Body of pancreas (tissue), 4 donors: ENCODE measurements at regions not wholly inside any gene's neighbourhood (a gene's known extent, or its start where the extent isn't known, plus 50 kb on each side); places are given as distances from the start of the nearest gene placed in this dataset.
"Not testable (repeated sequence)": the region's sequence is repeated elsewhere in the genome, so short reads cannot be mapped to it uniquely, and the experiment has no call there.

Source experiments
- CTCF ChIP-seq, 7 experiments: fragments of 450-650 bp in 4 of 7; fragments of 200-600 bp in 3 of 7; sonication (generic) in 3 of 7; IDR thresholded peaks; one replicate each; pipeline ENCODE4 v1.5.1; 2016 to 2019; ENCODE audit warnings: antibody characterized with exemption in 7 of 7
- POLR2A ChIP-seq, 3 donors: fragments of 450-650 bp; IDR thresholded peaks; one replicate each; pipeline ENCODE4 v1.6.1; 2016; ENCODE audit warnings: antibody characterized with exemption in 3 of 3, mild to moderate bottlenecking in 2 of 3

GRCh38 chr6:1212138-1212537 lies 99.8 kb upstream of the FOXQ1 start:
- TF ChIP-seq CTCF, POLR2A (IDR thresholded peaks at IDR 0.05): not testable (repeated sequence)
